ENCODE measurements at regions not wholly inside any gene's neighbourhood (a gene's known extent, or its start where the extent isn't known, plus 50 kb on each side); places are given as distances from the start of the nearest gene placed in this dataset.

DNA sequence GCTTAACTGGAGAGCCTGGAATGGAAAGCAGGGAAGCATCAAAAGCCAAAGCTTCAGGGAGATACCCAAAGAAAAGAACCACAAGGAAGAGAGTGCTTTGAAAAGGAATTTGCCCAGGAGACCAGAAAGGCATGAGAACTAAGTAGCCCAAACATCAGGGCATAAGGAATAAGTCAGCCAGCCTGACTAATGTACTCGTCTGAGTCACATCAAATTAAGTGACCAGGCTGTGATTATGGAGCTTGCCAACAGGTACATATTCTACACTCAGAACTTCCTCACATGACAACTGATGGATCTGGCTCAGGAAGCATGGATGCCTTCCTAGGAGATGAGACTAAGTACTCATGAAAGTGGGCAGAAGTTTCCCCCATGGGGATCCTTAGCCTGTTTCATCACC, 366.7 kb downstream of the BUD13 start:
- Histone ChIP-seq H3K36me3 (no peaks in the 10 kb centered on the region), H3K27me3 (no peaks in the 10 kb centered on the region), H3K9me3 (no peaks in the 10 kb centered on the region), H3K4me3 (no peak overlapping the region), H3K27ac (no peak overlapping the region), H3K4me1 (no peaks in the 10 kb centered on the region)
- TF ChIP-seq, protein P1, sequence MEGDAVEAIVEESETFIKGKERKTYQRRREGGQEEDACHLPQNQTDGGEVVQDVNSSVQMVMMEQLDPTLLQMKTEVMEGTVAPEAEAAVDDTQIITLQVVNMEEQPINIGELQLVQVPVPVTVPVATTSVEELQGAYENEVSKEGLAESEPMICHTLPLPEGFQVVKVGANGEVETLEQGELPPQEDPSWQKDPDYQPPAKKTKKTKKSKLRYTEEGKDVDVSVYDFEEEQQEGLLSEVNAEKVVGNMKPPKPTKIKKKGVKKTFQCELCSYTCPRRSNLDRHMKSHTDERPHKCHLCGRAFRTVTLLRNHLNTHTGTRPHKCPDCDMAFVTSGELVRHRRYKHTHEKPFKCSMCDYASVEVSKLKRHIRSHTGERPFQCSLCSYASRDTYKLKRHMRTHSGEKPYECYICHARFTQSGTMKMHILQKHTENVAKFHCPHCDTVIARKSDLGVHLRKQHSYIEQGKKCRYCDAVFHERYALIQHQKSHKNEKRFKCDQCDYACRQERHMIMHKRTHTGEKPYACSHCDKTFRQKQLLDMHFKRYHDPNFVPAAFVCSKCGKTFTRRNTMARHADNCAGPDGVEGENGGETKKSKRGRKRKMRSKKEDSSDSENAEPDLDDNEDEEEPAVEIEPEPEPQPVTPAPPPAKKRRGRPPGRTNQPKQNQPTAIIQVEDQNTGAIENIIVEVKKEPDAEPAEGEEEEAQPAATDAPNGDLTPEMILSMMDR (IDR thresholded peaks at IDR 0.05): no peak
- TF ChIP-seq EP300 (IDR thresholded peaks at IDR 0.05) (no peak), POLR2A (IDR thresholded peaks at IDR 0.05) (no peak)
- DNase-seq (ENCODE audit: low spot score in 2 of 2): no peak
- WGBS, 2 donors: 65 to 81% methylated on average over 1 of the region's 1 CpG

DNA sequence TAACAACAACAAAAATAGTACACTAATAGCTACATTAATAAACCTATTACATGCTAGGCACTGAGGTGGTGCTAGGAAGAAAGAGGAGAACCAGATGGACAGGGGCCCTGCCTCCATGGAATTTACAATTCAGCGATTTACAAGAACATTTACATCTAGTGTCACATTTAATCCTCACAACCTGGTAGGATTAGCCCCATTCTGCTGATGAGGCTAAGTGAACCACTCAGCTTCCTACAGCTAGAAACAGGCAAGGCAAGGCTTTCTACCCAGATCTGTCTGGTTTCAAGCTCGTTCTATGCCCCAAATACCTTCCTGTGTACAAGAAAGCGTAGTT, 368.4 kb downstream of the BUD13 start:
- Histone ChIP-seq H3K27ac (no peak overlapping the region), H3K27me3 (no peaks in the 10 kb centered on the region), H3K36me3 (no peaks in the 10 kb centered on the region), H3K9me3 (no peaks in the 10 kb centered on the region), H3K4me1 (no peaks in the 10 kb centered on the region), H3K4me3 (no peak overlapping the region)
- TF ChIP-seq EP300 (IDR thresholded peaks at IDR 0.05) (no peak), POLR2A (IDR thresholded peaks at IDR 0.05) (no peak)
- TF ChIP-seq, protein P1 (IDR thresholded peaks at IDR 0.05): no peak
- 73 to 88% methylated on average over 3 of the region's 3 CpGs for WGBS, 2 donors
- DNase-seq (ENCODE audit: low spot score in 2 of 2): no peak

DNA sequence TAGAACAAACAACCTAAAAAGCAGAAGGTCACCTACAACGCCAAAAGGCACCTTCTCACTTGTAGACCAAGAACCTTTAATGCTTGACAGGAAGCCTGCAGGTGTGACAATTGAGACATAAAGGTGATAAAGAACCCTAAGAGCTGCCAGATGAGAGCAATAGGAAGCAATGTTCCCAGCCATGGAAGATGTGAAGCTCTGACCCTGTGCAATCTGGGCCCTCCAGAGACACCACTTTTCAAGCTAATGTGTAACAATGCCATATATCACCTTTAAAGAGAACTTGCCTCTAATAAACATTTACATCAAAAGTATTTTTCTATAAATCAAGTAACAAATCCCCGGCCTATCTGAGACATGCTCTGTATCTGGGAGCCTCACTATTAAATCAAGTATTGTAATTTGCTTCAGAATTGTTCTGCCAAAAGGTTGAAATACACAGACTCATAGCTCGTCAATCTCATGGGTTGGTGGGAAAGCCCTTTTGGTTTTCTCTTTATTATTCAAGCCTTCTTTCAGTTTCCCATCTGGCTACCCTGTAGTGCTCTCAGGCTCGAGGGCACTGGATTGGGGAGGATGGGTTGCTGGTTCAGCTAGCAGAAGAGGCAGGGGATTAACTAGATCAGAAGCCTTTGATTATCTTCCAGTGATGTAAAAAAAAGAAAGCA, 368.9 kb downstream of the BUD13 start:
- H3K9me3 ChIP-seq: no peaks in the 10 kb centered on the region
- 68 to 78% methylated on average over 4 of the region's 4 CpGs for WGBS, 2 donors
- no peak overlapping the region for H3K27ac ChIP-seq
- H3K4me3 ChIP-seq: no peak overlapping the region
- TF ChIP-seq POLR2A (IDR thresholded peaks at IDR 0.05) (no peak), EP300 (IDR thresholded peaks at IDR 0.05) (no peak)
- TF ChIP-seq, protein P1 (IDR thresholded peaks at IDR 0.05): no peak
- no peaks in the 10 kb centered on the region for H3K4me1 ChIP-seq
- H3K36me3 ChIP-seq: no peaks in the 10 kb centered on the region
- no peak for DNase-seq (ENCODE audit: low spot score in 2 of 2)
- H3K27me3 ChIP-seq: no peaks in the 10 kb centered on the region

DNA sequence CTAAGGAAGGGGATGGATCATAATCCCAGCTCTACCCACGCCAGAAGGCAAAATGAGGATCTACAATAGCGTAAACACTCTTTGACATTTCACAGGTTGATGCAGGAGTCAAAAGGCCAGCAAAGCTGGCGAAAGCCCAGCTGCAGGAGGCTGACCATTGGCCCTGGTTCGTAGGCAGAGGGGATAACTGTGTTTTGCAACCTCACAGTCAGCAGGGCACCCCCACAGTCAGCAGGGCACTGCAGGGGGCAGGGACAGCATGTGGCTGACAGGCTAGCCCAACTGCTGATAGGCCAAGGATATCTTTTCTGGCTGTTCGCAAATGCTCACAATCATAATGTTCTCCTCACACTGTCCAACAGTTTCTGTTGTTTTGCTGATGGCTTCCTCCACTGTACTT, 372.7 kb downstream of the BUD13 start:
- Histone ChIP-seq H3K27me3 (no peaks in the 10 kb centered on the region), H3K9me3 (peaks cover 0 to under 1% (median 0%) of the 10 kb centered on the region in 4 donors), H3K27ac (no peak overlapping the region), H3K4me3 (no peak overlapping the region), H3K4me1 (peaks cover 0 to 14% (median 6%) of the 10 kb centered on the region in 4 donors), H3K36me3 (no peaks in the 10 kb centered on the region)
- no peak for DNase-seq (ENCODE audit: low spot score in 2 of 2)
- WGBS, 2 donors: 73 to 82% methylated on average over 5 of the region's 5 CpGs
- TF ChIP-seq EP300 (IDR thresholded peaks at IDR 0.05) (no peak), POLR2A (IDR thresholded peaks at IDR 0.05) (no peak)
- TF ChIP-seq, protein P1 (IDR thresholded peaks at IDR 0.05): no peak

DNA sequence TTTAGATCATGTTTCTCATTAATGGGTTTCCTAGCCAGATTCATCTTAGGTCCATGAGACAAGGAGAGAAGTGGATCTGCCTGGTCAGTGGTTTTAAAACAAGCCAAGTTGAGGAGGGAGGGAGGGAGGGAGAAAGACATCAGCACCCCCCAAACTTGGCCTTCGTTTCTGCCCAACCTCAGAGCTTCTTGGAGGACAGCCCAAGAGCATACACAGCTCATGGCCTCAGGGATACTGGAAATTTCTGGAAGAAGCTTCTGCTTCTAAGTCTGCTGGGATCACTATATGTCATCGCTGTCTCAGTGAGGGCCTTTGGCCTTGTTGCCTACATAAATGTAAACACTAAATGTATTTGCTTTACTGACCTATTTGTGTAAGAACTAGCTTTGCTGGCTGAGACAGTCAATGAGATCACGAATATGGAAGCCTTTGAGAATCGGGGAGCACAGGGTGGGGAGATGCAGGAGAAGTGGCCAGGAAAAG, 375.1 kb downstream of the BUD13 start:
- H3K4me3 ChIP-seq: no peak overlapping the region
- no peaks in the 10 kb centered on the region for H3K36me3 ChIP-seq
- WGBS, 2 donors: 42 to 44% methylated on average over 4 of the region's 4 CpGs
- no peak overlapping the region for H3K27ac ChIP-seq
- DNase-seq (ENCODE audit: low spot score in 2 of 2): no peak
- H3K9me3 ChIP-seq: peaks cover 0 to 20% (median 0%) of the 10 kb centered on the region in 4 donors
- TF ChIP-seq EP300 (IDR thresholded peaks at IDR 0.05) (no peak), POLR2A (IDR thresholded peaks at IDR 0.05) (no peak)
- TF ChIP-seq, protein P1 (IDR thresholded peaks at IDR 0.05): no peak
- H3K27me3 ChIP-seq: no peaks in the 10 kb centered on the region
- peaks cover 0 to 14% (median 6%) of the 10 kb centered on the region in 4 donors for H3K4me1 ChIP-seq
